KOPT-K1 (cell line): ENCODE measurements at regions not wholly inside any gene's neighbourhood (a gene's known extent, or its start where the extent isn't known, plus 50 kb on each side); places are given as distances from the start of the nearest gene placed in this dataset.

ENCODE experiments used
- H3K27ac ChIP-seq: fragments of 200-600 bp; sonication (generic); 2 replicates; pipeline ENCODE4 v1.5.1; 2016; ENCODE audit warnings: antibody characterized with exemption, mild to moderate bottlenecking, low read depth, low read length; ENCODE audit not compliant: poor library complexity, severe bottlenecking
- H3K36me3 ChIP-seq: fragments of 200-600 bp; sonication (generic); 2 replicates; pipeline ENCODE4 v1.5.1; 2017; ENCODE audit warnings: antibody characterized with exemption, mild to moderate bottlenecking, low read length, moderate library complexity; ENCODE audit not compliant: insufficient read depth
- H3K9me3 ChIP-seq: fragments of 200-600 bp; sonication (generic); 2 replicates; pipeline ENCODE4 v1.5.1; 2017; ENCODE audit warnings: antibody characterized with exemption, low read length, mild to moderate bottlenecking; ENCODE audit not compliant: insufficient read depth, poor library complexity, severe bottlenecking

DNA sequence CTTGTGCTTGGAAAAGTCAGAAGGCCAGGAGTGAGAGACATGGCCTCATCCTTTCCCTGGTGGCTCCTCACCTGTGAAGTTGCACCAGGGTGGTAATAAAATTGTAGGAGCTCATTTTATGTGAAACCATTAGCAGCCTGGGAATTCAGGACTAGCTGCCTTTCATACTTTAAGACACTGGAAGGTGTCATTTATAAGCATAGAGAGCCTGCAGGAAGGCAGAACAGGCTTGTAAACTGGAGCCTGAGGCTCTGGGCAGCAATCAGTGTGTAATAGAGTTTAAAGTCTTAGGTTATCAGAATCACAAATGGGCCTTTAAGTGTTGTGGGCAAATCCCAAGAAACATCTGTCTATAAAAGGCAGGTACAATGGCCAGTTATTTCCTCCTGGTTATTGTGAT is 127.2 kb downstream of the TM9SF2 start:
- Histone ChIP-seq H3K36me3 (no peaks in the 10 kb centered on the region), H3K27ac (no peak overlapping the region), H3K9me3 (no peaks in the 10 kb centered on the region)

DNA sequence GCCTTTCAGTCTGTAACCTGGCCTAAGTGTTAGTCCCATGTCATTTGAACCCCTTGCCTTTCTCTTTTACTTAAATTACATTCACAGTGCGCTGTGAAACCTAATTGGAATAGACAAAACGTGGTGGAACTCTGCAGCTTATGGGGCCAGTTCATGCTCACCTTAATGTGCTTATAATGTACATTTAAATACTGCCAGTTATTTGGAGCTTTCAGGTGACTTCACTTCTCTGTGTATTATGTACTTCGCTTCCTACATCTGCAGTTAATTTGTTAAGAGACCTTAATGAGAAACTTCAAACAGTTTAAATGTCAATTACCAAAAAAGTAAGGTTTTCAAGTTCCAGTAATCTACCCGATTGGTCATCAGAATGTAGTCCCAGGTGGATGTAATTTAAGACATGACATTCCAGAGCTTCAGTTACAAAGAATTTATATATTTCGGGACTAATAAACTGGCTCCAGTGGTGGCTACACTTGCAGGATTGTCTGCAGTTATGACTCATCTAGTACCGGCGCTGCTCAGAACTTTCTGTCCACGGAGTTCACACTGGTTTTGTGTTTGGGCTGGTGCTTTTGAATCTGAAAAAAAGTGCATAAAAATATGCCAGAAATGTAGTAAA is 125.3 kb downstream of the TM9SF2 start:
- no peaks in the 10 kb centered on the region for H3K36me3 ChIP-seq
- H3K9me3 ChIP-seq = no peaks in the 10 kb centered on the region
- no peak overlapping the region for H3K27ac ChIP-seq

DNA sequence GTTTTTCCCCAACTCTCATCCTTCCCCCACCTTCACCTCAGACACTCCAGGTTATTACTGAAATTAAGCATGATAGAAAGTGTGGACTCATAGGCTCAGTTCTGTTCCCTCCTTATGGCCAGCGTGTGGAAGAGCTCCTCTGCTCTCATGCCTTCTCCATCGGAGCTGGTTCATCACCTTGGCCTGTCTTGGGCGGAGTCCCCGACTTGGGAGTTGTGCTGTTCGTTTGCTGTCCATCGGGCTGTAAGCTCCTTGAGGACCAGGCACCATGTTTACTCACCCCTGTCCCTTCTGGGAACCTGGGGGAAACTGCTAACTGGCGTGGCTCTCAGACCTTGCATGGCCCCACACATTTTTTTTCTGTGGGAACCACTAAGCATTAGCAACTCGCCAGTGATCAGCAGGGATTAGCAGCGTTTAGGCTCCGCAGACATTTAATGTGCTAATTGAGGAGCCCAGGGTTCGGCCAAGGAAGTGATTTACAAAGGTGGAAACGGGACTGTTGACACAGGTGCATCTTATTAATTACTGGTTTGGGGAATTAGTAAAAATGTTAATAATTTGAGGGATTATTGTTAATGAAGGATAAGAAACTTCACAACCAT is 123.8 kb downstream of the TM9SF2 start:
- H3K36me3 ChIP-seq = no peaks in the 10 kb centered on the region
- H3K27ac ChIP-seq = no peak overlapping the region
- no peaks in the 10 kb centered on the region for H3K9me3 ChIP-seq

DNA sequence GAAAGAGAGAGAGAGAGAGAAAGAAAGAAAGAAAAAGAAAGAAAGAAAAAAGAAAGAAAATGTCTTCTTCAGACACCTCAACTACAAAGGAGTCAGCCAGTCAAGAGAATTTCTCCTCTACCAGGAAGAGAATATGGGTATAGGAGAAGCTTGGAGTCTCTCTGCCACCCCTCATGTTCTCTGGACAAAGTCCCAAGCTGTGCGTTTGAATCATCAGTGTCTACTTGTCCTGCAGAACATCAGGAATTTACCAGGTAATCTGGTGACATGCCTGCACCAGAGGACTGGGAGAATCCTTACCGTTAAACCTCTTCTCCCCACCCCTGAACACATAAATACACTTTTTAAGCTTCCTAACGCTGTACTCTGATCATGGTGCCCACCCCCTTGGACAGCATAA is 119.5 kb downstream of the TM9SF2 start:
- no peaks in the 10 kb centered on the region for H3K36me3 ChIP-seq
- no peaks in the 10 kb centered on the region for H3K9me3 ChIP-seq
- H3K27ac ChIP-seq = no peak overlapping the region

DNA sequence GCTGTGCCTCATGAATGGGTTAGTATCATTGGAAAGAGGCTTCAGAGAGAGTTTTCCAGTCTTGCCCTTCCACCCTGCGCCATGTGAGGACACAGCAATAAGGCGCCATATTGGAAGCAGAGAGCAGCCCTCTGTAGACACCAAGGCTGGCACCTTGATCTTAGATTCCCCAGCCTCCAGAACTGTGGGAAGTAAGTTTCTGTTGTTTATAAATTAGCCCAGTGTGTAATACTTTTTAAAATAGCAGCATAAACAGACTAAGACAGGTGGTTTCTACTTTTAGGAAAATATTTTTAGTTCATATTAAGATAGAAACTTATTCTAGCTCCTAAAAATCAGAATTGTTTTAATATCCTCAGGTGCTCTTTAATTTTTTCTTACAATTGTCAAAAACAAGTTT is 117.9 kb downstream of the TM9SF2 start:
- H3K27ac ChIP-seq = no peak overlapping the region
- no peaks in the 10 kb centered on the region for H3K9me3 ChIP-seq
- no peaks in the 10 kb centered on the region for H3K36me3 ChIP-seq

DNA sequence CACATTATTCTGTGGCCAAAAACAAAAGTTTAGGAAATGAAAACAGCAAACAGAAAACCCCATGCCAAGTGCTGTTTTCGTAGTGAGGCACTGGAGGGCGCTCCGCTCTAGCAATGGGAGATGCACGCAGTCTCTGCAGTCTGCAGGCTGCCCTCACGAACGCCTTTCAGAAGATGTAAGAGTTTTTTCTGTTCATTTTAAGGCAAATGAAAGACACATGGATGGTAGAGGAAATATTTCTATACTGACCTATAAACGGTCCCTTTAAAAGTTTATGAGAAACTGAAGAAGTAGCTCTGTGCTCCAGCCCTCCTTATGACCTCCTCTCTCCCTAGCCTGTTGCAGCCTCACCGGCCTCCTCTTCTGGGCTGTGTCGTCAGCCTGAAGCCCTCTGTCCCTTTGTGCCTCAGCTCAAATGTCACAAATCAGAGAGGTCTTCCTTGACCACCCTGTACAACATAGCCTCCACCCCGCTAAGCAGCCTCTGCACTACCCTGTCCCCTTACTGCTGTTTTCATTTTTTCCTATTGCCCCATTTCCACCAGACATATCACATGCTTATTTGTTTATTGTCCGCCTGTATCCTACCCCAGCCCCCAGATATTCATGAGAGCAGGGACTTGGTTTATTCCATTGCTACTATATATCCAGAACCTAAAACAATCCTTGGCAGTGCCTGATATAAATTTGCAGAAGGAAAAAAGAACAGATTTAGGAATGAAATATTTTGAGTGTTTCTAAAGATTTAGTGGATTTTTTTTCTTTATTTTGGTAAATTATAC is 116.4 kb downstream of the TM9SF2 start:
- no peaks in the 10 kb centered on the region for H3K36me3 ChIP-seq
- no peaks in the 10 kb centered on the region for H3K9me3 ChIP-seq
- no peak overlapping the region for H3K27ac ChIP-seq

DNA sequence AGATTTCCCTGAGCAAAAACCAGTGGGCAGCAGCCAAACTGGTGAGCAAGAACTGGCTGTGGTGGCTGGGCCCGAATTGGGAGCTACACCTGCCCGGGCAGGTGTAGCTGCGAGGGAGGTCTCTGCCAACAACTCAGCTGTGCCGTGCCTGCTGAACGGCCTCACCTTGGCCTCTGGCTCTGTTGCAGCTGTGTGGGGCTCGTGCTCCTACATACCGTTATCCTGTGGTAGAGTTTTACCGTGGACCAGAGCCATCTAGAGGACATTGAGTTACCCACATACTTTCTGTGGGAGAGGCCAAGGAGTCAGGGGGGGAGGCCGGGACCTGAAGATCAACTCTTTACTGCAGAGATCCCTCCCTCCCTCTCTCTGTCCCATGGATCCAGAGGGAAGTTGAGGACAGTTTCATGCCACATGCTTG is 113.2 kb downstream of the TM9SF2 start:
- no peak overlapping the region for H3K27ac ChIP-seq
- no peaks in the 10 kb centered on the region for H3K36me3 ChIP-seq
- no peaks in the 10 kb centered on the region for H3K9me3 ChIP-seq
